ENCODE measurements at regions not wholly inside any gene's neighbourhood (a gene's known extent, or its start where the extent isn't known, plus 50 kb on each side); places are given as distances from the start of the nearest gene placed in this dataset.
A peak's percentile ranks its signal among the peaks of the same experiment; 100 is the strongest.
"Not testable (repeated sequence)": the region's sequence is repeated elsewhere in the genome, so short reads cannot be mapped to it uniquely, and the experiment has no call there.

DNA sequence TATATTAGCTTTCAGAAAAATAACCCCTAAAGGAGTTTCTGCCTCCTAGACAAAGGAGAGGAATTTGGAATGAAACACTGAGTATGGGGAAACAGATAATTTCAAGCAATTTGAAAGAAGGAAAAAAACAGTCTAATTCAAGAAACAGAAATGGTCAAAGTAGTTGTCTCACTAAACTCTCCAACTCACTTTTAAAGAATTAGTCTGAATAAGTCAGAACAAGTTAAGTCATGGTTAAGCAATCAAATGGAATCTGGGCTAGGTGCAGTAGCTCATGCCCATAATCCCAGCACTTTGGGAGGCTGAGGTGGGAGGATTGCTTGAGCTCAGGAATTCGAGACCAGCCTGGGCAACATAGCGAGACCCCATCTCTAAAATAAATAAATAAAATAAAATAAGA is 95.7 kb upstream of the GRIA3 start:
- 78 to 79% methylated on average over 2 of the region's 2 CpGs for WGBS, 2 donors
- intact Hi-C loops (cut with DNase I; ENCODE audit: low total_unique reads): no loop called here
- no peak overlapping the region for H3K4me3 ChIP-seq (ENCODE audit: low read depth, poor library complexity, severe bottlenecking)
- DNase-seq (ENCODE audit: low spot score in 2 of 2): no peak
- TF ChIP-seq, protein P1, sequence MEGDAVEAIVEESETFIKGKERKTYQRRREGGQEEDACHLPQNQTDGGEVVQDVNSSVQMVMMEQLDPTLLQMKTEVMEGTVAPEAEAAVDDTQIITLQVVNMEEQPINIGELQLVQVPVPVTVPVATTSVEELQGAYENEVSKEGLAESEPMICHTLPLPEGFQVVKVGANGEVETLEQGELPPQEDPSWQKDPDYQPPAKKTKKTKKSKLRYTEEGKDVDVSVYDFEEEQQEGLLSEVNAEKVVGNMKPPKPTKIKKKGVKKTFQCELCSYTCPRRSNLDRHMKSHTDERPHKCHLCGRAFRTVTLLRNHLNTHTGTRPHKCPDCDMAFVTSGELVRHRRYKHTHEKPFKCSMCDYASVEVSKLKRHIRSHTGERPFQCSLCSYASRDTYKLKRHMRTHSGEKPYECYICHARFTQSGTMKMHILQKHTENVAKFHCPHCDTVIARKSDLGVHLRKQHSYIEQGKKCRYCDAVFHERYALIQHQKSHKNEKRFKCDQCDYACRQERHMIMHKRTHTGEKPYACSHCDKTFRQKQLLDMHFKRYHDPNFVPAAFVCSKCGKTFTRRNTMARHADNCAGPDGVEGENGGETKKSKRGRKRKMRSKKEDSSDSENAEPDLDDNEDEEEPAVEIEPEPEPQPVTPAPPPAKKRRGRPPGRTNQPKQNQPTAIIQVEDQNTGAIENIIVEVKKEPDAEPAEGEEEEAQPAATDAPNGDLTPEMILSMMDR (IDR thresholded peaks at IDR 0.05): no peak
- no peak for TF ChIP-seq POLR2A (IDR thresholded peaks at IDR 0.05)

DNA sequence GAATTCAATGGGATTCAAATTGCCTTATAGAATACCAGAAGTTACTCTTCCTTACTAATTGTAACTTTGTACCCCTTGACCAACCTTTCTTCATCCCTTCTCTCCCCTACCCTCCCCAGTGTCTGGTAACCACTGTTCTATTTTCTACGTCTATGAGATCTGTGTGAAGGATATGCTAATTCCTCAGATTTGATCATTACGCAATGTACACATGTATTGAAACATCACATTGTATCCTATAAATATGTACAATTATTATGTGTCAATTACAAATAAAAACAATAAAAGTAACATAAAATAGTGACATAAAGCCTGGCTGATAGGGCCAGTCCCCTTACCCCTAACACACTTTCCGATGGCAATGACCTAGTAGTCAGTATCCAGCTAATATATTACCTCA is 95.1 kb upstream of the GRIA3 start:
- no peak for DNase-seq (ENCODE audit: low spot score in 2 of 2)
- 75 to 79% methylated on average over 3 of the region's 3 CpGs for WGBS, 2 donors
- H3K4me3 ChIP-seq (ENCODE audit: low read depth, poor library complexity, severe bottlenecking): no peak overlapping the region
- no peak for TF ChIP-seq POLR2A (IDR thresholded peaks at IDR 0.05)
- TF ChIP-seq, protein P1 (IDR thresholded peaks at IDR 0.05): no peak
- intact Hi-C loops (cut with DNase I; ENCODE audit: low total_unique reads): no loop called here

DNA sequence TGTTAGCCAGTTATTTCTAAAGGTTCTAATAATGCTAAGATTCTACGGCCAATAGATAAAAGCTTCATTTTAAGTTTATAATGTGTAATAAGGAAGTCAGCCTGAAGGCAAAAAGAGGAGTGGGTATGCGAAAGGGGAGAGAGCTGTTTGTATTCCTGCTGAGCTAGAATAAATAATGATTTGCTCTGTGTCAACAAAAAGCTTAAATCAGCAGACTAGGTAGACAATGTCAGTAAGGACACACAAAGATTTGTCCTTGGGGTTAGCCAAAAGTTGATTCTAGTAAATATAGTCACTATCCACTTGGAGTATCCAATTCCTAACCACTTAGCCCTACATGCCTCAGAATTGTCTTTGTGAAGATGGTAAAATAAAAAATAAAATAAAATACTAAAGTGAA is 90.3 kb upstream of the GRIA3 start:
- 61 to 62% methylated on average over 2 of the region's 2 CpGs for WGBS, 2 donors
- H3K4me3 ChIP-seq (ENCODE audit: low read depth, poor library complexity, severe bottlenecking): no peak overlapping the region
- intact Hi-C loops (cut with DNase I; ENCODE audit: low total_unique reads): no loop called here
- DNase-seq (ENCODE audit: low spot score in 2 of 2): no peak
- no peak for TF ChIP-seq POLR2A (IDR thresholded peaks at IDR 0.05)
- TF ChIP-seq, protein P1 (IDR thresholded peaks at IDR 0.05): no peak

DNA sequence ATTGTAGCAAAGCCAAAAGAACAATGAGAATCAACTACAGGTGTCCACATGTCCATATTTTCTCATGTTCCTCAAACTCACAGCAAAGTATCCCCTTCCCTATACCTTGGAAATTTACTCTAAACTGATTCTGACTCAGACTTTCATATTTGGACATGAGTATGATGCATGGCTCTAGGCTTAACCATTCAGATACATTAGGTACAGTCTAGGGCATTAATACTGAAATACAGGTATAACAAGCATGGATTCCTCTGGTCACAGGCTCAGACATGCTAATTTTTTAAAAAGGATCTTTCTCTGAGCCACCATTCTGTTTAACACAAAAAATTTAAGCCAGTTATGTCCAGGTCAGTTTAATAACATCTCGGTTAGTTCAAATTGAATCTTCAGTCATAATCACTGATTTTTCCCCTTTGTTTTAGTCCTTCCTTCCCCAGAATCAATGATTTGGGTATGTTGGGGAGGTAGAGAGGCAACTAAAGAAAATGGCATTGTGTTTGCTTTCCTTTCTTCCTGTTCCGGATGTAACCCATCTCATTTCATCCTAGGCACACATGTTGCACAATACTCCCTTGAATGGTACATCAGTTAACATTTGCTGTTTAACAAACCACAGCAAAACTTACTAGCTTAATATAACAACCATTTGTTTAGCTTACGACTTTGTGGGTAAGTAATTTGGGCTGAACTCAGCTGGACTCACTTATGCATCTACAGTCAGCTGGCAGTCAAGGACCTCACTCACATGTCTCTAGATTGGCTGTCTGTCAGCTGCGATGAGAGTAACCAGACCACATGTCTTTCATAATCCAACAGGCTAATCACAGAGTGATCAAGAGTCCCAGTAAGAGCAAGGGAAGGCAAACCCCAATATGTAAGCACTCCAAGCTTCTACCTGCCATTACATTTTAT is 75.3 kb upstream of the GRIA3 start:
- H3K4me3 ChIP-seq (ENCODE audit: low read depth, poor library complexity, severe bottlenecking): no peak overlapping the region
- intact Hi-C loops (cut with DNase I; ENCODE audit: low total_unique reads): no loop called here
- peak in 1 of 2 donors; percentile 16 for DNase-seq (ENCODE audit: low spot score in 2 of 2)
- WGBS, 2 donors: 61 to 74% methylated on average over 4 of the region's 4 CpGs
- no peak for TF ChIP-seq POLR2A (IDR thresholded peaks at IDR 0.05)
- TF ChIP-seq, protein P1 (IDR thresholded peaks at IDR 0.05): no peak

DNA sequence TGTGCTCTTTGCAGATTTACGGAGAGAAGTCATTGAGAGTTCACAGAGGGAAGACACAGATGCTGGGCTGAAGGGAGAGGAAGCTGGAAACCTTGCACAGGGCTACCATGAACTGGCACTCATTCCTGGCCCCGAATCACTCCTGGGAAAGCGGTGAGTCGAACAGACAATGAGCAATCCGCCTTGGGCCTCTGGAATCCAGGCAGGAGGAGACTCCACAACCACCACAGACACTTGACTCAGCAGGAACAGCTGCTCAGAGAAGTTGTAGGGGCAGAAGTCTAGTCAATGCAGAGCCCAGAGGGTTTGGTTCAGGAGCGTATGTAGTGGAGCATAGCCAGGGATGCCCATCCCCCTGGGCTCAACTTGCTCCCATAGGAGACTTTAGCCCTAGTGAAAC is 62.8 kb upstream of the GRIA3 start:
- no peak overlapping the region for H3K4me3 ChIP-seq (ENCODE audit: low read depth, poor library complexity, severe bottlenecking)
- TF ChIP-seq, protein P1 (IDR thresholded peaks at IDR 0.05): no peak
- no peak for TF ChIP-seq POLR2A (IDR thresholded peaks at IDR 0.05)
- 76 to 94% methylated on average over 3 to 6 of the region's 6 CpGs for WGBS, 2 donors
- no peak for DNase-seq (ENCODE audit: low spot score in 2 of 2)
- intact Hi-C loops (cut with DNase I; ENCODE audit: low total_unique reads): no loop called here

DNA sequence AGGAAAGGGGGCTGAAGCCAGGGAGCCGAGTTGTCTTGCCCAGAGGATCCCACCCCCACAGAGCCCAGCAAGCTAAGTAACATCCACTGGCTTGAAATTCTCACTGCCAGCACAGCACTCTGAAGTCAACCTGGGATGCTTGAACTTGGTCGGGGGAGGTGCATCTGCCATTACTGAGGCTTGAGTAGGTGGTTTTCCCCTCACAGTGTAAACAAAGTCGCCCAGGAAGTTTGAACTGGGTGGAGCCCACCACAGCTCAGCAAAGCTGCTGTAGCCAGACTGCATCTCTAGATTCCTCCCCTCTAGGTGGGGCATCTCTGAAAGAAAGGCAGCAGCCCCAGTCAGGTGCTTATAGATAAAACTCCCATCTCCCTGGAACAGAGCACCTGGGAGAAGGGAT is 54.3 kb upstream of the GRIA3 start:
- DNase-seq (ENCODE audit: low spot score in 2 of 2); intact Hi-C loops (cut with DNase I; ENCODE audit: low total_unique reads); H3K4me3 ChIP-seq (ENCODE audit: low read depth, poor library complexity, severe bottlenecking): not testable (repeated sequence)
- 78 to 93% methylated on average over 3 of the region's 3 CpGs for WGBS, 2 donors

Small RNAs in the stretch of these regions (microRNA-seq; reads per million reads assigned to microRNA genes)
- gene MIR3672 (ENCODE audit: borderline number of aligned reads in 1 of 2, borderline replicate concordance in 2 of 2): 0 reads per million in 2 donors
